HG03432 (cell line): ENCODE measurements at regions not wholly inside any gene's neighbourhood (a gene's known extent, or its start where the extent isn't known, plus 50 kb on each side); places are given as distances from the start of the nearest gene placed in this dataset.

Experiments
- ATAC-seq: cut with Tn5 transposase; IDR thresholded peaks from one replicate; pipeline ENCODE4 v1.9.1; 2021; ENCODE audit warnings: mild to moderate bottlenecking, moderate library complexity; ENCODE audit not compliant: unreplicated experiment

DNA sequence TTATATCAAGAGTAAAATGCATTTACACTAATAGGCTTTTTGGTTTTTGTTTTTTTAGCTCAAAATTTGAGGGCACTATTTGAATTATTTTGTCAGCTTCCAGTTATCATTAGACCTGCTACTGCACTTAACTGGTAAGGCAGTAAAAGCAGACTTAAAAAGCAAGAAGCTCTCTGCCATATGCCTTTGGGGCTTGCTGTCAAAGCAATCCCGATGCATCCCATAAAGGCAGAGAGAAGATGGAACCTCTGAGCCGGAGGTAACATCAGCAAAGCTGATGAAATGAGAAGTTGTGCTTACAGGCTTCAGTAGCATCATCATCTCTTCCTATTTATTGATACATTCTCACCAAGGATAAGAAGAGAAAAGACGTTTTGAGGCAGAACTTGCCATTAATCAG, 1414.3 kb upstream of the CDH6 start:
- no peak for ATAC-seq

GRCh38 chr5:29777373-29777772, 1416.1 kb upstream of the CDH6 start:
- no peak for ATAC-seq

DNA sequence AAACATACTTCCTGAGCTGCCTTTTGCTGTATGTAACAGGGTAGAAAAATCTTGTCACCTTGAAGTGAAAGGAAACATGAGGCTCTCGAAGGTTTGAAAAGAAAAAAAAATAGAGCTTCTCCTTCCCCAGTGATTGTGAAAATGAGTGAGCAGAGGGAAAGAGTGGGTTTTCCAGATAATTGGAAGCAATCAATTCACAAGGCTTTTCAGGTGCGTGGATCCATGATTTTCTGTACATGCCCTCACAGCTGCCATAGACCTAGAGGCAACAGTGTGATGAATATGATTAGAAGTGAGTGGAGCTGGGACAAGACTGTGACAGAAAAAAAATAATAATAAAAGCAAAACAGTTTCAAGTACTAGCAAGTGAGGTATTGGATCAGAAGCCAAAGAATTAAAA, 1422.5 kb upstream of the CDH6 start:
- no peak for ATAC-seq

DNA sequence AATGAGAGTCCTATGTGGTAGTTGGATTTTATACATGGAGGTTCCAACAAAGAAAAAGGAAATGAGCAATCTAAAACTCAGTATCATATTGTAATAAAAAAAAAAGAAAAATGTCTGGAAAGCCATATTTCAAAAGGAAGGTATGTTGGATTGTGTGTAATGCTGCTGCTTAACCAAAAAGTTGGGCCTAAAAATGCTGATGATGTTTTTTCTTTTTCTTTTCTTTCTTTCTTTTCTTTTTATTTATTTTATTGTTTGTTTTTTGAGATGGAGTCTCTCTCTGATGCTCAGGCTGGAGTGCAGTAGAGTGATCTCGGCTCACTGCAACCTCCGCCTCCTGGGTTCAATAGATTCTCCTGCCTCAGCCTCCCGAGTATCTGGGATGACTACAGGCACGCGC, 1424.0 kb upstream of the CDH6 start:
- ATAC-seq, result no peak

GRCh38 chr5:29758986-29759421, 1434.5 kb upstream of the CDH6 start:
- ATAC-seq, result no peak

DNA sequence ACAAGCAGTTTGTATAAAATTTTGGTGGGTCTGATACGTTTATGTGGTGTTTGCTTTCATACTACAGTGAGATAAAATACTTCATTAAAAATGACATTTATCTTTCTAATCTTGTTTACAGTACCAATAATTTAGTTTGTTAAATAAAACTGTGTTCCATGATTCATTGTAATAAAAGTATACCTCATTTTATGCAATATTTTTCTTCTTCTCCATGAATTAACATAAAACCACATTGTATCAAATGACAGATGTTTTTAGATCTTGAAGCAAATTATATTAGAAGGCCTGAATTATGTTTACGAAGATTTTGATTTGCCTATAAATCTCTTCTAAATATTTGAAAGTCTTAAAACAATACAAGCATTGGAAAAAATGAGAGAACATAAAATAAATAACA, 1443.0 kb upstream of the CDH6 start:
- ATAC-seq, result no peak

DNA sequence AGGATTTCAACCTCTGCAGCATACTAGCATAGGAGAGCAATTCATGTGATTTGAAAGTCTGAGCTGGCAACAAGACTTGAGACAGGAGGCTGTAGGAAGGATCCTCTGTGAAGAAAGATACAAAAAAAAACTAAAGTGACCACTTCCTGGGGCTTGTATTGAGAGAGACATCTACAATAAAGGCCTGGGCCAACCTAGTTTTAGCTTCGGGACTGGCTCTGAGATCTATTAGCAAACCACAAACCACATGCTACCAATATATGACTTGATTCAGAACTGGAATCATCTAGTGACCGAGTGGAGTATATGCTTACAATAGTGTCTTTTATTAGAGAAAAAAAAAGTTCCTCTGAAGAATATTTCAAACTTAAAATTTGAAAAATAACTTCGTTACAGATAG, 1448.9 kb upstream of the CDH6 start:
- no peak for ATAC-seq

DNA sequence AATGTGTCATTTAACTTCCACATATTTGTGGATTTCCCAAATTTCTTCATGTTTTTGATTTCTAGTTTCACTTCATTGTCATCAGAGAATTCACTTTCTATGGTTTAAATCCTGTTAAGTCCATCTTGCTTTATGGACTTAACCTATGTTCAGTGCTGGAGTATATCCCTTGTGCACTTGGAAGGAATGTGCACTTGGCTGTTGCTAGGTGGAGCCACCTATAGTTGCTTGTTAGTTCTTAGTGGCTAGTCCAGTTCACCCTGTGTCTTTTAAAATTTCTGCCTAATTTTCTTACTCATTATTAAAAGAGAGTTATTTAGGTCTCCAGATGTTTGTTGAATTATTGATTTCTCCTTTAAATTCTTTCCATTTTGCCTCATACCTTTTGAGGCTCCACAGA, 1472.5 kb upstream of the CDH6 start:
- ATAC-seq, result no peak

DNA sequence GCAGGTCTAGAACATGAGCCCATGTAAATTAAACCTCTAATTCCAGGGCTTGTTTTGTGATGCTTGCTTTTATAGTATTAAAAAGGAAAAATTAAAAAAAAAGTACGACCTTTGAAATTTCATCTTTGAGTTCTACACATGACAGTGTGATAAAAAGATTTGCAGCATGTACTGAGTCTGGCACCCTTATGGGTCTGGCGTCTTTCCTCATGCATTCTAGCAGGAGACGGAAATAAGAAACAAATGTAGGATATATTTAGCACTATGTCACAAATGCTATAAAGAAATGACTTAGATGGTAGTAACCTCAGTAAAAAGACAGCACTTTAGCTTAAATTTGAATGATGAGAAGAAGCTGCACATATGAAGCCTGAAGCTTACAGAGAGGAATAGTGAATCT, 1474.3 kb upstream of the CDH6 start:
- no peak for ATAC-seq

DNA sequence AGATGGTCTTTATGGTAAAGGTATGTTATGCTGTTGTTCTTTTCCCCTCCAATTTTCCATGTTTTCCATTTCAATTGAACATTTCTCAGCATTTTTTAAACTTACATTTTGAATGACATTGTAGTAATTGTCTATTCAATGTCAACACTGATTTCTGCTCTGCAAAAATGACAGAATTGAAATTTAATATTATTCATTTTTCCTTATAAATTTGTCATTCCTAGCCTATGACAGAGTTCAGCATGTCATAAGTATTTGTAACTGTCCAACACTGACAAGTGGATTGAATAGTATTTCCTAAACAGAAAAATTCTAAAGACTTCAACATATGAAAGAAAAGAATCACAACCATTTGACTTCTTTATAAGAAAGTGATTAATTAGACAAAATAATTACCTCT, 1478.3 kb upstream of the CDH6 start:
- ATAC-seq, result no peak

DNA sequence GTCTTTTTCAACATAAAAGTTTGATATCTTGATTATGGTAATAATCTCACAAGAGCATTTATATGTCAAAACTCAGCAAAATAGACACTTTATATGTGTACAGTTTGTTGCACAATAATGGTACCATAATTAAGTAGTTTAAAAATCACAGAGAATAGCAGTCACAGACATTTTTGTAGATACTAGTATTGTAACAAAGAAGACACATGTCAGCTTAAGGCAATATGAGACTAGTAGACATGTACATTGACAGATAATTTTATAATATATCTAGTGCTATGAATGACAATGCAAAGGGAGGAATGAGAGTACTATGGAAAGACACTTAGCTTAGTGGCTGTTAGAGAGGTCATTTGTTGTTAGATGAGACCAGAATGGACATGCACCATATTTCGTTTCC, 1490.6 kb upstream of the CDH6 start:
- ATAC-seq, result no peak

GRCh38 chr5:29701600-29701999, 1491.9 kb upstream of the CDH6 start:
- no peak for ATAC-seq

GRCh38 chr5:29697785-29698414, 1495.6 kb upstream of the CDH6 start:
- no peak for ATAC-seq

- ATAC-seq, result no peak
These were observed 1496.2 kb upstream of the CDH6 start for GRCh38 chr5:29697278-29697677.

GRCh38 chr5:29672678-29673077, 1520.8 kb upstream of the CDH6 start:
- ATAC-seq, result no peak

DNA sequence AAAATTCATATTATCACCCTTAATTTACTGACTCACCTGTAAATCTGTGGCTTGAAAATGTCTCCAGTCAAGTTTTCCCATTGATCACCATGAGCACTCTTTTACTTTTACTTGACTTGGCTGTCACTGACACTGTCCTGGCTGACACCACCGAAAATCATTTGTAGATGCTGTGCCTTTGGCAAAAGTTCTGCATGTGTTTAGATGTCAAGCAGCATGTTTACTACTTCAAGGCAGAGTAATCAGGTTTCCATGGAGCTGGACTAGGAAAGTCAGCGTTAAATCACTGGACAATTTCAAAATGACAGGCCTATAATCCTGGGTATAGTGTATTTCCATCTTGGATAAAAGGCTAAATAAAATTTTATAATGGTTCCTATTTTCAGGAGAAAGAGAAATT, 1530.6 kb upstream of the CDH6 start:
- ATAC-seq, result no peak

DNA sequence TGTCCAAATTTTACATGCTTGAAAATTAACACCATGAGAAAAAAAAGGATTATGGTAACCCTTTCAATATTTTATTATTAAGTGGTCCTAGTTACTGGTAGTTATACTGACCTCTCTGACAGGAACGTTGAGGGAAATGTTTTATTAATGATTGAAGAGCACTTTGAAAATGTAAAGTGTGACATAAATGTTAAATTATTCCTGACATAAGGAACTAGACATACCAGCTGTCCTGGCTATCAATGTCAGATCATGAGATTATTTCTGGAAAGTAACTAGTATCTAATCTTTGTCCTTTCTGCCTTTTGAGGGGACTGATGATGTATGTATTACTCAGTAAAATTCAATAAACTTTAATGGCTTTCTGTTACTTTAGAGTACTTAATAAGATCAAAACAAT, 1538.5 kb upstream of the CDH6 start:
- no peak for ATAC-seq

GRCh38 chr5:29649321-29649720, 1544.2 kb upstream of the CDH6 start:
- ATAC-seq, result no peak

- ATAC-seq, result no peak
These were observed 1550.9 kb upstream of the CDH6 start for GRCh38 chr5:29642601-29643000.

DNA sequence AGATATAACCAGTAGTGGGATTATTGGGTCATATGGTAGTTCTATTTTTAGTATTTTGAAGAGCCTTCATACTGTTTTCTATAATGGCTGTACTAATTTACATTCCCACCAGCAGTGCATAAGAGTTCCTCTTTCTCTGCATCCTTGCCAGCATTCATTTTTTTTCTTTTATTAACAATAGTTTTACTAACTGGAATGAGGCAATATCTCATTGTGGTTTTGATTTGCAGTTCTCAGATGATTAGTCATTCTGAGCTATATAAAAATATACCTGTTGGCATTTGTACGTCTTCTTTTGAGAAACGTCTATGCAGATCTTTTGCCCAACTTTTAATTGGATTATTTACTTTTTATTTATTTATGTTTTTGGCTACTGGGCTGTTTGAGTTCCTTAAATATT, 1579.3 kb upstream of the CDH6 start:
- ATAC-seq, result no peak

- ATAC-seq, result no peak
These were observed 1605.2 kb upstream of the CDH6 start for GRCh38 chr5:29588236-29588635.

- ATAC-seq, result no peak
These were observed 1605.7 kb upstream of the CDH6 start for GRCh38 chr5:29587832-29588231.

DNA sequence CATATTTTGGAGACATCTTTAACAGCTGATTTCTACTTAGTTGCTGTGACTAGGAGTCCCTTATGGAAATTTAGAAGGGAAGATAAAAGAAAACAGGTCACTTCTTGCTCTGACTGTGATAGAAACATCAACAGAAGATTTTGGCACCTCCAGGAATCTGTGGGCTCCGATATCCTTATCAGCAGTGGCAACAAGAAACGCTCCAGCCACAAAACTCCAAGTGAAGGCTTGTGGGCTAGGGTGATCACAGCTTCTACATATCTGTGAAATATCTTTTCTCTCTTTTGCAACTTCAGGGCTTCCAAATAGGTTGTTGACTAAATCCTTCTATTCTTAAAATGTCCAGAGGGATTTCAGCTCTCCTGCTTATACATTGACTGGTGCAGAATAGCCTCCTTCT, 1625.5 kb upstream of the CDH6 start:
- no peak for ATAC-seq

DNA sequence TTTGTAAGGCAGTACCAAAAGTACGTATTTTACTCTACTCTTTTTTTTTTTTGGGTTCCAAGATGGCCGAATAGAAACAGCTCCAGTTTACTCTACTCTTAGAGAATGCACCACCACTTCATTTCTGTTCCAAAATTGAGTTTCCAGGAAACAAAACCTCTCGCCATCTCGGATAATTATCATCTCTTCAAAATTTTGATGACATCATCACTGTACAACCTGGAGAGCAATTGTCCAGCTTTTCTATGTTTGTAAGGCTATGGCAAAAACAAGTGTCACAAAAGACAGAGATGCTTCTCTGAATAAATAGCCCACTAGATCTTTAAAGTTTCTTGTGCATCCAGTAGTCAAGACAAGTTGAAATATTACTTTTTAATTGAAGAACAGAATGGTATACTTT, 1631.9 kb upstream of the CDH6 start:
- ATAC-seq, result no peak
